OCI-LY1 (cell line): ENCODE measurements at regions not wholly inside any gene's neighbourhood (a gene's known extent, or its start where the extent isn't known, plus 50 kb on each side); places are given as distances from the start of the nearest gene placed in this dataset.

ENCODE experiments used
- EZH2 ChIP-seq: fragments of 200-600 bp; sonication (generic), shearing (Covaris generic); IDR thresholded peaks from 2 replicates; pipeline ENCODE4 v1.8.0; 2017; ENCODE audit warnings: borderline replicate concordance, mixed run types, mild to moderate bottlenecking, antibody characterized with exemption, low read length, moderate library complexity, mixed read lengths
- TF ChIP-seq, protein P1 (sequence below): fragments of 200-600 bp; sonication (generic), shearing (Covaris generic); IDR thresholded peaks from 2 replicates; pipeline ENCODE4 v1.5.1; 2017; ENCODE audit warnings: mild to moderate bottlenecking, antibody characterized with exemption, low read length, moderate library complexity, mixed read lengths

- TF ChIP-seq, protein P1, sequence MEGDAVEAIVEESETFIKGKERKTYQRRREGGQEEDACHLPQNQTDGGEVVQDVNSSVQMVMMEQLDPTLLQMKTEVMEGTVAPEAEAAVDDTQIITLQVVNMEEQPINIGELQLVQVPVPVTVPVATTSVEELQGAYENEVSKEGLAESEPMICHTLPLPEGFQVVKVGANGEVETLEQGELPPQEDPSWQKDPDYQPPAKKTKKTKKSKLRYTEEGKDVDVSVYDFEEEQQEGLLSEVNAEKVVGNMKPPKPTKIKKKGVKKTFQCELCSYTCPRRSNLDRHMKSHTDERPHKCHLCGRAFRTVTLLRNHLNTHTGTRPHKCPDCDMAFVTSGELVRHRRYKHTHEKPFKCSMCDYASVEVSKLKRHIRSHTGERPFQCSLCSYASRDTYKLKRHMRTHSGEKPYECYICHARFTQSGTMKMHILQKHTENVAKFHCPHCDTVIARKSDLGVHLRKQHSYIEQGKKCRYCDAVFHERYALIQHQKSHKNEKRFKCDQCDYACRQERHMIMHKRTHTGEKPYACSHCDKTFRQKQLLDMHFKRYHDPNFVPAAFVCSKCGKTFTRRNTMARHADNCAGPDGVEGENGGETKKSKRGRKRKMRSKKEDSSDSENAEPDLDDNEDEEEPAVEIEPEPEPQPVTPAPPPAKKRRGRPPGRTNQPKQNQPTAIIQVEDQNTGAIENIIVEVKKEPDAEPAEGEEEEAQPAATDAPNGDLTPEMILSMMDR = no peak
- no peak for TF ChIP-seq EZH2
Measured at GRCh38 chr4:53672873-53673272, 81.6 kb upstream of the LNX1 start.
